Esophagus squamous epithelium (tissue), 5 donors: ENCODE measurements at regions not wholly inside any gene's neighbourhood (a gene's known extent, or its start where the extent isn't known, plus 50 kb on each side); places are given as distances from the start of the nearest gene placed in this dataset.

Source experiments
- DNase-seq: peaks from one replicate; lab custom pipeline; 2025; lab: John Stamatoyannopoulos, UW
- H3K27ac ChIP-seq, 4 donors: fragments of 200-600 bp; sonication (generic); one replicate each; pipeline ENCODE4 v1.5.1; 2016 to 2019; ENCODE audit warnings: mild to moderate bottlenecking in 1 of 4
- H3K27me3 ChIP-seq, 4 donors: fragments of 200-600 bp; sonication (generic); 1 replicate in 3 of 4; 2 replicates in 1 of 4; pipeline versions ENCODE4 v1.5.1 to v1.6.0; 2017 to 2021; ENCODE audit warnings: antibody characterized with exemption in 1 of 4
- H3K36me3 ChIP-seq, 3 donors: fragments of 200-600 bp; sonication (generic); one replicate each; pipeline ENCODE4 v1.5.1; 2016 to 2019
- H3K4me1 ChIP-seq, 3 donors: fragments of 200-600 bp; sonication (generic); one replicate each; pipeline ENCODE4 v1.5.1; 2017 to 2019
- H3K4me3 ChIP-seq, 4 donors: fragments of 200-600 bp; sonication (generic); 1 replicate in 3 of 4; 2 replicates in 1 of 4; pipeline ENCODE4 v1.5.1; 2016 to 2019; ENCODE audit warnings: mild to moderate bottlenecking in 2 of 4, moderate library complexity in 1 of 4
- H3K9me3 ChIP-seq, 3 donors: fragments of 200-600 bp; sonication (generic); one replicate each; pipeline ENCODE4 v1.5.1; 2016 to 2019
- POLR2A ChIP-seq, 4 donors: fragments of 450-650 bp; IDR thresholded peaks; one replicate each; pipeline ENCODE4 v1.6.1; 2017; ENCODE audit warnings: antibody characterized with exemption in 4 of 4, mild to moderate bottlenecking in 4 of 4, moderate library complexity in 3 of 4
- WGBS, 2 donors: methylation state at CpG; one replicate each; pipeline ENCODE4 v1.1.5; 2018; 5-methylcytosine and 5-hydroxymethylcytosine counted together
- intact Hi-C: fragments of 100-400 bp; cut with DNase I; formaldehyde crosslinking; loops from one replicate; pipeline ENCODE4 v1.15.0; 2022
- TF ChIP-seq, protein P1 (sequence below), 6 experiments: fragments of 450-650 bp in 4 of 6; fragments of 200-600 bp in 2 of 6; sonication (generic) in 2 of 6; IDR thresholded peaks; one replicate each; pipeline ENCODE4 v1.5.1; 2016 to 2019; ENCODE audit warnings: antibody characterized with exemption in 6 of 6, mild to moderate bottlenecking in 4 of 6, moderate library complexity in 4 of 6
- donor health status: DM: yes; HTN: yes; CAD: no.

DNA sequence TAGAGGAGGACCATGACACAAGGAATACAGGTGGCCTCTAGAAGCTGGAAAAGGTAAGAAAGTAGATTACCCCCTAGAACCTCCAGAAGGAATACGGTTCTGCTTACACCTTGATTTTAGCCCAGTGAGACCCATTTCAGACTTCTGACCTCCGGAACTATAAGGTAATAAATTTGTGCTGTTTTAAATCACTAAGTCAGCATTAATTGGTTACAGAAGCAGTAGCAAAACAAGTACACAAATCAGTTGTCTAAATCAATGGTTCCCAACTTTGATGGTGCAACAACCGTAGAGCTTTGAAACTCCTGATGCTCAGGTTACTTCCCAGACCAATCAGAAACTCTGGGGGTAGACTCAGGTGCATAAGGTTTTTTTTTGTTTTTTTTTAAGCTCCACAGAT is 113.6 kb downstream of the RTL9 start:
- TF ChIP-seq, protein P1, sequence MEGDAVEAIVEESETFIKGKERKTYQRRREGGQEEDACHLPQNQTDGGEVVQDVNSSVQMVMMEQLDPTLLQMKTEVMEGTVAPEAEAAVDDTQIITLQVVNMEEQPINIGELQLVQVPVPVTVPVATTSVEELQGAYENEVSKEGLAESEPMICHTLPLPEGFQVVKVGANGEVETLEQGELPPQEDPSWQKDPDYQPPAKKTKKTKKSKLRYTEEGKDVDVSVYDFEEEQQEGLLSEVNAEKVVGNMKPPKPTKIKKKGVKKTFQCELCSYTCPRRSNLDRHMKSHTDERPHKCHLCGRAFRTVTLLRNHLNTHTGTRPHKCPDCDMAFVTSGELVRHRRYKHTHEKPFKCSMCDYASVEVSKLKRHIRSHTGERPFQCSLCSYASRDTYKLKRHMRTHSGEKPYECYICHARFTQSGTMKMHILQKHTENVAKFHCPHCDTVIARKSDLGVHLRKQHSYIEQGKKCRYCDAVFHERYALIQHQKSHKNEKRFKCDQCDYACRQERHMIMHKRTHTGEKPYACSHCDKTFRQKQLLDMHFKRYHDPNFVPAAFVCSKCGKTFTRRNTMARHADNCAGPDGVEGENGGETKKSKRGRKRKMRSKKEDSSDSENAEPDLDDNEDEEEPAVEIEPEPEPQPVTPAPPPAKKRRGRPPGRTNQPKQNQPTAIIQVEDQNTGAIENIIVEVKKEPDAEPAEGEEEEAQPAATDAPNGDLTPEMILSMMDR (IDR thresholded peaks at IDR 0.05) = no peak
- no peak for TF ChIP-seq POLR2A (IDR thresholded peaks at IDR 0.05)
- Histone ChIP-seq H3K4me3 (no peak overlapping the region), H3K27me3 (no peaks in the 10 kb centered on the region), H3K9me3 (no peaks in the 10 kb centered on the region), H3K4me1 (no peaks in the 10 kb centered on the region), H3K27ac (no peak overlapping the region), H3K36me3 (no peaks in the 10 kb centered on the region)
- no peak for DNase-seq
- 92 to 100% methylated on average over 2 to 3 of the region's 3 CpGs for WGBS, 2 donors
- intact Hi-C loops = no loop called here

DNA sequence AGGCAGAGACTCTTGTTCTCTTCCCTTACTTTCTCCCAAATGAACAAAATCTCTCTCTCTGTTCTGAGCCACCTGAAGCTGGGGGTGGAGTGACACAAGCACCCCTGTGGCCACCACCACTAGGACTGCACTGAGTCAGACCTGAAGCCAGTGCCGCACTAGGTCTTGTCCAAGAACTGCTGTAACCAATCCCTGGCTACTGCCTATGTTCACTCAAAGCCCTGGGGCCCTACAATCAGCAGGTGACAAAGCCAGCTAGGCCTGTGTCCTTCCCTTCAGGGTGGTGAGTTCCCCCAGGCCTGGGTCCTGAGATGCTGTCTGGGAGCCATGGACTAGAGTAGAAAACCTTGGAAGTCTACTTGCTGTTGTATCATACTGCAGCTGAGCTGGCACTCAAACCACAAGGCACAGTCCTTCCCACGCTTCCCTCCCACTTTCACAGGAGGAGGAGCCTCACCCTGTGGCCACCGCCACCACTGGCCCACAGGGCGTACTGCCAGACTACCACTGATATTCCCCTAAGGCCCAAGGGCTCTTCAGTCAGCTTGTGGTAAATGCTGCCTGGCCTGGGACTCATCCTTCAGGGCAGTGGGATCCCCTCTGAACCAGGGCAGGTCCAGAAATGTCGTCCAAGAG is 119.1 kb downstream of the RTL9 start:
- no peak for DNase-seq
- no peak overlapping the region for H3K27ac ChIP-seq
- H3K9me3 ChIP-seq = no peaks in the 10 kb centered on the region
- intact Hi-C loops = no loop called here
- TF ChIP-seq POLR2A (IDR thresholded peaks at IDR 0.05) = no peak
- TF ChIP-seq, protein P1 (IDR thresholded peaks at IDR 0.05) = no peak
- WGBS, 2 donors = 50% methylated on average over 1 of the region's 5 CpGs; no CpG with 5 or more reads in 1 of the 2 donors
- H3K4me1 ChIP-seq = no peaks in the 10 kb centered on the region
- no peaks in the 10 kb centered on the region for H3K27me3 ChIP-seq
- no peaks in the 10 kb centered on the region for H3K36me3 ChIP-seq
- no peak overlapping the region for H3K4me3 ChIP-seq

DNA sequence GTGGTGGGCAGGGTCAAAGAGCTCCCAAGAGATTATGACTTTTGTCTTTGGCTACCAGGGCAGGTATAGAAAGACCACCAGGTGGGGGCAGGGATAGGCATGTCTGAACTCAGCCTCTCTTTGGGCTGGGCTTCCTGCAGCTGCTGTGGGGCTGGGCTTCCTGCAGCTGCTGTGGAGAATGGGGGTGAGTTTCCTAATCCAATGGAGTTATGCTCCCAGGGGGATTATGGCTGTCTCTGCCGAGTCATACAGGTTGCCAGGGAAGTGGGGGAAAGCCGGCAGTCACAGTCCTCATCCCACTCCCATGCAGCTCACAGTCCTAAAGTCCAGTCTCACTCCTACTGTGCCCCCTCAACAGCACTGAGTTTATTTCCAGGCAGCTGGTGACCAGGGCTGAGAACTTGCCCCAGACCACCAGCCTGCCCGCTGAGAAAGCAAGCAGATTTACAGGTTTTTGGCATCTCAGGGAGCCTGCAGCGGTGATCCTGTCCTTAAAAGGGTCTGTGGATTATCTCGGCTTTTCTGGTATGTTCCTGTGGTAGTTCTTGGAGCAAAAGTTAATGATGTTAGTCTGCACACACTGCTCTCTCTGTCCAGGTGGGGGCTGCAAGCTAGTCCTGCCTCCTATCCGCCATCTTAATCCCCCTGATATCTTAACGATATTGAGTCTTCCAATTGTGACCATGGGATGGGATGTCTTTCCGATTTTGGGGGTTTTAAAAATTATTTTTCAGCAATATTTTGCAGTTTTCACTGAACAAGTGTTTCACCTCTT is 133.4 kb downstream of the RTL9 start:
- WGBS, 2 donors = 75 to 81% methylated on average over 2 to 5 of the region's 8 CpGs
- H3K4me1 ChIP-seq = no peaks in the 10 kb centered on the region
- intact Hi-C loops = no loop called here
- H3K4me3 ChIP-seq = no peak overlapping the region
- H3K27ac ChIP-seq = no peak overlapping the region
- H3K9me3 ChIP-seq = no peaks in the 10 kb centered on the region
- DNase-seq = no peak
- no peaks in the 10 kb centered on the region for H3K27me3 ChIP-seq
- TF ChIP-seq, protein P1 (IDR thresholded peaks at IDR 0.05) = no peak
- no peak for TF ChIP-seq POLR2A (IDR thresholded peaks at IDR 0.05)
- no peaks in the 10 kb centered on the region for H3K36me3 ChIP-seq

DNA sequence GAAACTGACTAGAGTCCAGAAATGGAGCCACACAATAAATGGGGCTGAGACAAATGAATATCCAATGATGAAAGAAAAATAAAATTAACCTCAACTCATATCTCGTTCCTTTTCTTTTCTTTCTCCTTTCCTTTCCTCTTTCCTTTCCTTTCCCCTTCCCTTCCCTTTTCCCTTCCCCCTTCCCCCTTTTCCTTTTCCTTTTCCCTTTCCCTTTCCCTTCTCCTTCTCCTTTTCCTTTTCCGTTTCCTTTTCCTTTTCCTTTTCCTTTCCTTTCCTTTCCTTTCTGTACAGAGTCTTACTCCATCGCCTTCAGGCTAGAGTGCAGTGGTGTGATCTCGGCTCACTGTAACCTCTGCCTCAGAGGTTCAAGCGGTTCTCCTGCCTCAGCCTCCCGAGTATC is 146.3 kb downstream of the RTL9 start:
- Histone ChIP-seq H3K4me1 (no peaks in the 10 kb centered on the region), H3K27ac (no peak overlapping the region), H3K4me3 (no peak overlapping the region), H3K27me3 (peaks cover 0 to 6% (median 0%) of the 10 kb centered on the region in 4 donors), H3K9me3 (no peaks in the 10 kb centered on the region), H3K36me3 (no peaks in the 10 kb centered on the region)
- DNase-seq = no peak
- intact Hi-C loops = no loop called here
- WGBS, 2 donors = 71 to 85% methylated on average over 6 of the region's 6 CpGs
- TF ChIP-seq, protein P1 (IDR thresholded peaks at IDR 0.05) = no peak
- no peak for TF ChIP-seq POLR2A (IDR thresholded peaks at IDR 0.05)
